ENCODE measurements at regions not wholly inside any gene's neighbourhood (a gene's known extent, or its start where the extent isn't known, plus 50 kb on each side); places are given as distances from the start of the nearest gene placed in this dataset.

DNA sequence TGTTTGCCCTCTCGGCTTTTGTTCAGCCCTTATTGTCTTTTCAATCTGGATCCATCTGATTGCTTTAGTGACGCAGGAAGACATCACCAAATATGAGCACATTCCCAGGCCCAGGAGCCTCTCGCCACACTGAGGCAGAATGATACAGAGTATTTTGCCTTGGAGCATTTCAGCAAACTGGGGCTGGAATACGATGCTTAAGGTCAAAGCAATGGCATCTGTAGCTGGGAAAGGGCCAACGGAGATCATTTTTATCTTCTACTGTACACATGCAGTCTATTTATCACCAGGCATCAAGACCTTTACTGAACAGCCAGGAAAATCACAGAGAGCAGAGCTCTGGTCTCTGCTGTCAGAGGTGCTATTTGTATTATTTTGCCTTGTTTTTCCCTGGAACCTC, 655.3 kb downstream of the RNF144B start:
- no peak for DNase-seq

DNA sequence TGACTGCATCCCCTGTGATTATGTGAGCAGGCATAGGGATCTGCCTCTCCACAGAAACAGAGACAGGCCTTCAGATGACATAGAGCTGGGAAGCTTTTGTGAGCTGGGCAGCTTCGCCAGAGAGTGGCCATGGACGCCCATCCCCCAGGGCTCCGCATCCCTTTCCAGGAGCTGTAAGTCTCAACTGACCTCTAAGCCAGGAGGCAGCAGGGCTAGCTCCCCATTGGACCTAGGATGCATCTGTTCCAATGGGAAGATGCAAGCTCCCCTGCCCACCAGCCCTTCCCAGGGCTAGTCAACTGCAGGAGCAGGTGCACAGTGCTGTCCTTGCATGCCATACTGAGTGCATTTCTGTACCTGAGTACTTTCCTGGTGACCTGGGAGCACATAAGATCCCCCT, 663.6 kb downstream of the RNF144B start:
- no peak for DNase-seq

DNA sequence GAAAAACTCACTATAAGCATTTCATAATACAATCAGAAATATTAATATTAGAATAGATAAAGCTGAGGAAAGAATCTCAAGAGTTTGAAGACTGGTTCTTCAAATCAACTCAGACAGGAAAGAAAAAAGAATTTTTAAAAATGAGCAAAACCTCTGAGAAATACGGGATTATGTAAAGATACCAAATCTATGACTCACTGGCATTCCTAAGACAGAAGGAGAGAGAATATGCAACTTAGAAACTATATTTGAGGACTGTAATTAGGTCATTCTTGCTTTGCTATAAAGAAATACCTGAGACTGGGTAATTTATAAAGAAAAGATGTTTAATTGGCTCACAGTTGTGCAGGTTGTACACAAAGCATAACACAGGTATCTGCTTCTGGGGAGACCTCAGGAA, 665.1 kb downstream of the RNF144B start:
- no peak for DNase-seq

DNA sequence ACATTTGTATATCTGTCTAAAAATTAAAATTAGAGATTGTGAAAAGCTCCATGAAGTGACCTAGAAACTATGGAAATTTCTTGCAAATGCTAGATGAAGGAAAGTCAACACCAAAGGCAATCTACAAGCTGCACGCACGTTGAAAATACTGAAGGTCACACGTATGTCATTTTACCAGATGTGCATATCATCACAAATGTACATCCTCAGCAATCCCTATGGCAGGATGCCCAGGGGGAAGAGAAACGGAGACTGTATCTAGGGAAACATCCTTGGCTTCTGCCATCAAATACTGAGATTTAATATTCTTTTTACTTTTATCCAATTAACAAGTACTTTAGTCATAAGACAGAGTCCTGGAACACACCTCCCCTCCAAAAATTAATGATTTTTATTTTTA, 672.0 kb downstream of the RNF144B start:
- no peak for DNase-seq

DNA sequence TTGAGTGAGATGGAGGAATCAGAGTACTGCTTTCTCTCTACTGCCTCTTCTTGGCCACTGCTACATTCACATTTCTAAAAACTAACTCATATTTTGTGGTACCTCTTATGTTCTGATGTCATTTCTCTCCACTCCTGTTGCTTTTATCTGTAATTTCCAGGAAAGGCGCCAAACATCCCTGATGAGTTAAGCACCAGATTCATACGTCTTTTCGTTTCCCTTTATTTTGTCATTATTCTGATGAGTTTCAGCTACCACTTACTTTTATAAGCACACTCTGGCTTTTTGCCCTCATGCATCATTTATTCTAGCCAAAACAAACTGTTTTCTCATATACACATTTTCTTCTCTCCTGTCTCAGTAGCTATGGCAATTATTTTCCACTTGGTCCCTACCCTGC, 680.0 kb downstream of the RNF144B start:
- DNase-seq, result no peak

GRCh38 chr6:19070520-19070919, 683.4 kb downstream of the RNF144B start:
- DNase-seq, result no peak

GRCh38 chr6:19083801-19084200, 696.7 kb downstream of the RNF144B start:
- DNase-seq, result no peak

- no peak for DNase-seq
These were observed 699.3 kb downstream of the RNF144B start for GRCh38 chr6:19086480-19086879.

- no peak for DNase-seq
These were observed 700.1 kb downstream of the RNF144B start for GRCh38 chr6:19087296-19087695.

GRCh38 chr6:19087897-19088296, 700.7 kb downstream of the RNF144B start:
- DNase-seq, result no peak

- no peak for DNase-seq
These were observed 713.6 kb downstream of the RNF144B start for GRCh38 chr6:19100752-19101151.

- no peak for DNase-seq
These were observed 715.8 kb downstream of the RNF144B start for GRCh38 chr6:19102936-19103335.

GRCh38 chr6:19107468-19107867, 720.3 kb downstream of the RNF144B start:
- no peak for DNase-seq

DNA sequence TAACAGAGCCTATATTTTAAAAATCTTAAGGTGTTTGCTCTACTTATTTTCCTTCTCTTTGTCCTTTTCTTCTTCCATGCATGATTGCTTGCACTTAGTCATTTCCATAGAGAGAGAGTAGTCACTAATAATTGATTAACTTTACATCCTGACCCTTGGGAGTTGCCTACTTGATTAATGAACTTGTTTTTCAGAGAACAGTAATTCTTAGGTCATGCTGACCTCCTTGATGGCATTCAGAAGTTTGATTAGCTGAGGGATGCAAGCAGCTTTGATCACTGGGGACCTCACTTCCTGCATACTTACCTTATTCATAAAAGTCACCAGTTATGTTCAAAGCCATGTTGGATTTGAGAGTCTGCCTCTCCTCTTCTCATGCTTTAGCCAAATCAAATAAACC, 715.6 kb upstream of the ID4 start:
- no peak for DNase-seq

GRCh38 chr6:19127081-19127480, 710.1 kb upstream of the ID4 start:
- DNase-seq, result no peak

DNA sequence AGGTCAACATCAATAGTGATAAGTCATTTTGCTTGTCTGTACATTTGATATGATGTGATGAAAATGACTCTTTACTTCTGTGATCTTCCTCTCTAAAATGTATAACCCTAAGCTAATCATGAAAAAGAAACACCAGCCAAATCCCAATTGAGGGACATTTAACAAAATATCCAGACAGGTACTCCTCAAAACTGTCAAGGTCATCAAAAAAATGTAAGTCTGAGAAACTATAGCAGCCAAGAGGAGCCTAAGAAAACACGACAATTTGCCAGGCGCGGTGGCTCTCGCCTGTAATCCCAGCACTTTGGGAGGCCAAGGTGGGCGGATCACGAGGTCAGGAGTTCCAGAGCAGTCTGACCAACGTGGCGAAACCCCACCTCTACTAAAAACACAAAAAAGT, 708.5 kb upstream of the ID4 start:
- no peak for DNase-seq

- DNase-seq, result no peak
These were observed 701.5 kb upstream of the ID4 start for GRCh38 chr6:19135706-19136105.

DNA sequence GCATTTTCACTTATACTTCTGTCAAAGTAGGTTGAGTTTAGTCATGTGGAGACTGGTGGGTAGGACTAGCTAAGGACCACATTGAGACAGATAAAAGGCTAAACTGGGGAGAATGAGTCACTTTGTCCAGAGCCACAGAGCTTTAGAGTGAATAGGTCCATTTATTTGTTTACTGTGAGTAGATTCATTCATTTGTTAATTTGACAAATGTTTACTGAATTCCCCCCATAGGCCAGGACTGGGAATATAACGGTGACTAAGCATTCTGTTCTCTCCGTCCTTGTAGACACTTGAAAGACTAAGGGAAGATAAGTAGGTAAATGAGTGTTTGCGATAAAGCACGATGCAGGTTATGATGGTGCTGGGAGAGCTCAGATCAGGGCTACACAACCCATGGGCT, 699.7 kb upstream of the ID4 start:
- no peak for DNase-seq

GRCh38 chr6:19142275-19142674, 694.9 kb upstream of the ID4 start:
- DNase-seq, result no peak

DNA sequence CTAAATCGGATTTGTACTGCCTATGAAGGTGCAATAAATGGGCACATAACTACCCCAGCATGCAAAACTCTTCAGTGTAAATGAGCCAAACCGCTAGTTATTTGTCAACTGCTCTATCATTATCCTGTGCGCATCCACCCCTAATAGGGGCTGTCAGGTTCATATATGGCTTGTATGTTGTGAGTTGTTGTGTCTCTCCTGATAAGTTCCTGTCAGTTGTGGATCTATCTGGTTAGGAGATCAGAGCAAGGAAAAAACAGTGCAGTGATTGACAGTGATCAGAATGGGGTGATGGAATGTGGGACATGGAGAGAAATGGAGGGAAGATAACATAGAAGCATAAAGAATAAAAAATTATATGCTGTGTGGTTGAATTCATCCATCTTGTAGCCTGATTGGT, 686.9 kb upstream of the ID4 start:
- DNase-seq, result no peak

DNA sequence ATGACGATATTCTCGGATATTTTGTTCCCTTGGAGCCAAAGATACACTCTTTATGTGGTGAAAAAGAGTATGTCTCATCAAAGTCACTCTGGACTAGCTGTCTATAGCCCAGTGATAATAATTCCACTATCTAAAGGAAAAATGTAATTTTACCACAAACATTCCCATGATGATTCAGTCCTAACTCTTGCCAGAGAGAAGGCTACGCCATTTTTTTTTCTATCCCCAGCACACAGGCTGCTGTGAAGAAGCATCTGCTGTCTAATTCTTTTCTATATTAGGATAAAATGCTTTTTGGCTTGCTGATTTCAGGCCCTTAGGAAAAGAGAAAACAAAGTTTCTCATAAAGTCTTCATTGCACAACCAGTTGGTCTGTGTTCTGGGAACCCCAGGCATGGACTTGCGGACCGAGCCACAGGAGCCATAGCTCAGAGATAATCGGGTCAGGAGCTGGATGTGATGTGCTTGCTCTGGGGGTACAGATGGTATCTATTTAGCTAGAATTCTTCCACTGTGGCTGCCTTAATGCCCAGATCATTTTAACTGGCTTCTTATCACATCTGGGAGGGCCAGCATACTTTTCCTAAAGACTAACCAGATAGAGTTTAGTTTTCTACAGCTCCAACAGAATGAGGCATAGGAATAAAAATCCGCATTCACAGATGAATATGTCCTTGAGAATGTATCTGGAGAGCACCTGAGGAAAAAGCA, 683.7 kb upstream of the ID4 start:
- DNase-seq, result no peak

GRCh38 chr6:19153981-19154295, 683.2 kb upstream of the ID4 start:
- no peak for DNase-seq

- DNase-seq, result no peak
These were observed 680.7 kb upstream of the ID4 start for GRCh38 chr6:19156443-19156842.

GRCh38 chr6:19157486-19157885, 679.7 kb upstream of the ID4 start:
- no peak for DNase-seq

GRCh38 chr6:19158586-19158985, 678.6 kb upstream of the ID4 start:
- DNase-seq, result no peak

DNA sequence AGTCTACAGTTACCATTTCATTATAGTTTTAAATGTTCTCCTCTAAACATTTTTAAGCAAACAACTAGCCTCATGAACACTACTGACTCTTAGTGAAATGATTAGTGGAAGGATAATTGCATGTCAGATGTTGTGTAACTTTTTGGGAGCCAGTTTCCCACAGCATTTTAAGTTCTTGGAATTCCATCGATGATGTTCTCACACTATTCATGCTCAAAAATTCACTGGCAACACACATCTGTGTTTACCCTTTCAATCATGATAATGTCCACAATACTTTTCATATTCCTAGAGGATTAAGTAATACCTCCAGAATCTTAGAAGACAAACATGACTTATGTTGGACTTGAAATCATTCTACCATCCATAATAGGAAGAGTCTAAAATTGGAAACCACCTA, 678.1 kb upstream of the ID4 start:
- DNase-seq, result no peak

Data from islet precursor cell (in vitro differentiated cells).